Hematopoietic multipotent progenitor cell (in vitro differentiated cells): ENCODE measurements at regions not wholly inside any gene's neighbourhood (a gene's known extent, or its start where the extent isn't known, plus 50 kb on each side); places are given as distances from the start of the nearest gene placed in this dataset.
"Not testable (repeated sequence)": the region's sequence is repeated elsewhere in the genome, so short reads cannot be mapped to it uniquely, and the experiment has no call there.

ENCODE experiments used
- DNase-seq, 3 donors: peaks; one replicate each; pipeline ENCODE4 v3.0.0-alpha.2; 2011 to 2015; ENCODE audit warnings: low read depth in 2 of 3, low spot score in 2 of 3

DNA sequence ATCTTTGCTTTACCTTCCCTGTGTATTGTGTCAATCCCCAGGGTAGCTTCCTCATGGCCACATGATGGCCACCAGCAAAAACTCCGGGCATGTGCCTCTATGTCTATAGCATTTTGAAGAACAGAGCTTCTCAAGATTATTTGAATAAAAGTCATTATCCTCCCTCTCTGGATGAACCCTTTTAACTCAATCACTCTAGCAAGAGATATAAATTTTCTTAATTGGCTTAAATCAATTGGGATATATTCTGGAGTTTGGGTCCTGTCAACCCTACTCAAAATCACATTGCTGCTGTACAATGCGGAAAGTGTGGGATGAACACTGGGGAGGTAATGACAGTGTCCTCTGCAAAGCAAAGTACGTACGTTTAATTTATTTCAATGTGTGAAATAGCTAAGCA, 370.6 kb upstream of the LRRC3B start:
- no peak for DNase-seq

DNA sequence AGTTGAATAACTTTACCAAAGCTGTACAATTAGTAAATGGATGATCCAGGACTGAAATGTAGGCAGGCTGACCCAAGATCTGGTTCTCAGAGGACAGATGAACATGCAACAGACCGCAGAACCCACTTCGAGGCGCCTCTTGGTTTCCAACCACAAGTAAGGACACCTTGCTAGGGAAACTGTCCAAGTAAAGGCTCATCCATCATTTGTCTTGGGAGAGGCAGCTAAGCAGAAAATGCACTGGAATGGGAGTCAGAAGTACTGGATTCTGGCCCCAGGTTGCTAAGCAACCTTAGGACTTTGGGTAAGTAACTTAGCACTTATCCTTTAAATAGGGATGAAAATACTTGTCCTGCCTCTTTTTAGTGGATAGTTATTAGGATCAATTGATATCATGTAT, 366.3 kb upstream of the LRRC3B start:
- no peak for DNase-seq

DNA sequence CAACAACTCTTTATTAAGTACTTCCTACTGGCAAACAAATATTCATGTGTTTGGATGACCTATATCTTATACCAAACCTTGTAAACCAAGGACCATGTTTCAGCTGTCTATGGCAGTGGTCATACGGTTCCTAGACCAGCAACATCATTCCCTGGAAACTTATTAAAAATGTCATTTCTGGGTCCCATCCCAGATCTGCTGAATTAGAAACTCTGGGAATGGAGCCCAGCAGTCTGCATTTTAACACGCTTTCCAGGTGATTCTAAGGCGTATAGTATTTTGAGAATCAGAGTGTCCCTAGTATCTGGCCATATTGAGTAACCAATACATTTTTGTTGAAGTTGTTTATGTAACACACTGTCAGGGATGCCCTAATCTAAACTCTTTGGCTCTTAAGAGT, 363.4 kb upstream of the LRRC3B start:
- DNase-seq = no peak

DNA sequence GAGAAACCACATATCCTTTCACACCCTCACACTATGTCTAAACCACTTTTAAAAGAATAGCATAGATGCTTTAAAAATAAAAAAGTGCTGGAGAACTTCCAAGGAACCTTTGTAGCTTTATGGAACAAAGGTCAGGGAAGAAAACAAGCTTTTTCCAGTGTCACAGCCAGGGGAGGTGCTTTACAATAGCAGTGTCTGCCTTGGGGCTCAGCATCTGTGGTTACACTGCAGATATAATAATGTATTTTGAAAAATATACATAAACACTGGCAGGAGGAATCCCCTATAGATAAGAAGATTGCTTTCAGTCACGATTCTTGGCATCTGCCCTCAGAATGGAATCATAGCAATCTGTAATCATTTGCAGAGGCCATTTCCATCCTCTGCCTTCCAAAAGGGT, 362.4 kb upstream of the LRRC3B start:
- no peak for DNase-seq

DNA sequence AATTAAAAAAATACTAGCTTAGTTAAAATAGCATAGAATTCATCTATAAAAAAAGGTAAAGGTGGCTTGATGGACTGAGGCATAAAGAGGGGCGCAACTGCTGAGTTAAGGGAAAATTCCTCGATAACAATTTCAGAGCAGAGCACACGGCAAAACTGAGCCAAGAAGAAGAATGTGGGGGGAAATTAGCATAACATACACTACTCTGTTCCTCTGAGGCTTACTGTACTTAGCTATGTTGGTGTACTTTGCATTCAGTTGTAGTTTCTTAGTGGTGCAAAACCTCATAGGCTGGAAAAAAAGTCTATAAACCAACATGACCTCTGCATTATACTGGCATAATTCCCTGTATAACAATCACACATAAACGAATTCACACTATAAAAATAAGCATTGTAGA, 357.9 kb upstream of the LRRC3B start:
- DNase-seq = no peak

DNA sequence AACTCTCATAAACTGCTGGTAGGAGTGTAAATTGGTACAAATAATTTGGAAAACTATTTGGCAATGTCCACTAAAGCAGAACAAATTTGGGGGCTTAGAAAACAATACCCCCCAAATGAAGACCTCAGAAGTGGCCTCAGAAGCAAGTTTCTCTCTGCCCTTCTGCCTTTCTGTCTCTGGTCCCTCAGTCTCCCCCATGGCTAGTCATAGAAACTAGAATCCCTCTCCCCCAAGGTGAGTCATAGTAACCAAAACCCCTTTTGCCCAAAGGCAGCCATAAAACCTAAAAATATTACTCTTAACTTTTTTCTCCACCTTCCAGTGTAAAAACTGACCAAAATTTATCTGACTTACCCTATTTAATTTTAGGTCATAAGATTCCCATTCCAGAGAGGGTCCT, 350.7 kb upstream of the LRRC3B start:
- DNase-seq = no peak

DNA sequence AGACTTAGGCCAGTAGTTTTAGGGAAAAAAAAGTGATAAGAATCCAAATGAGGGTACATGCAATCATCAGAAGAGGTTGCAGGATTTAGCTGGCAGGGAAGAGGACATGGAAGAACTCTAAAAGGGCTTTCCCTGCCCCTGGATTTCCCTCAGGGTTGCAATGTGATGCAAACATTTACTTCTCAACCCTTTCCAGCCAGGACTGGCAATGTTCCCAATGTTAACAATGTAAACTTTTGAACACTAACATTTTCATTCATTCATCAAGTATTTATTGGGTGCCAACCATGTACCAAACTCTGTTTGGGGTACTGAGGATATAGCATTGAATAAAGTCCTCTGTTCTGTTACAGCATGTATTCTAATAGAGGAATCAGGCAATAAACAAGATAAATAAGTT, 349.4 kb upstream of the LRRC3B start:
- no peak for DNase-seq

DNA sequence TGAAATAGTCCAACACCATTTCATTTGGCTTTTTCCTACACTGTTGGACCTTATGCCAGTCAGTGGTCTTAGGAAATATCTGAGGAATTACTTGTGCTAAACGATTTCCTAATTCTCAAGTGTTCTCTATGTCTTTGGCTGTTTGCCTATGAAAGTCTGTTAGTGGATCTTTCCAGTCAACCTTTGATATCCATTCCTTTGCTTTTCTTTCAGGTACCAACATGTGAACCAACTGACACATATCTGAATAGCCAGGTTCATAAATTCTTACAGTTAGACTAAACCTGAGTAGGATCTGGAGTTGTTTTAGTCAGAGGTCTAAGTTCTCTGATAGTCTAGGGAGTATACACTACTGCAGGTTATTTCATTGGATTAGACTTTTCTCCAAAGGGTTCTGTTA, 343.5 kb upstream of the LRRC3B start:
- no peak for DNase-seq

DNA sequence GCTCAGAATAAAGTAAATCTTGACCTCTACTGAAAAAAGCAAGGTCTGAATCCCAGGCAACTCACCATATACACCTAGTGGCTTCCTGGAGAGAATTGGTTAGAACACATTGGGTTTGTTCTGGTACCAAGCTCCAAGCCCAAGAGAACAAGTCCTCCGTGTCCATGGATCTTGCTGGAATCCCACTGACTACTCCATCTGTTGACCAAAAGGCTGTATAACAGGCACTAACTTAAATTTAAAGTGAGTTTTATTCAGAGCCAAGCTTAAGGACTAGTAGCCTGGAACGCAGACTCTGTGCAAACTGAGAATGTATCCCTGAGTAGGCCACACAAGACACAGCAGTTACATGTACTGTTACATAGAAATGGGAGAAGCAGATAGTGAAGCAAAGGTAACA, 342.1 kb upstream of the LRRC3B start:
- no peak for DNase-seq

DNA sequence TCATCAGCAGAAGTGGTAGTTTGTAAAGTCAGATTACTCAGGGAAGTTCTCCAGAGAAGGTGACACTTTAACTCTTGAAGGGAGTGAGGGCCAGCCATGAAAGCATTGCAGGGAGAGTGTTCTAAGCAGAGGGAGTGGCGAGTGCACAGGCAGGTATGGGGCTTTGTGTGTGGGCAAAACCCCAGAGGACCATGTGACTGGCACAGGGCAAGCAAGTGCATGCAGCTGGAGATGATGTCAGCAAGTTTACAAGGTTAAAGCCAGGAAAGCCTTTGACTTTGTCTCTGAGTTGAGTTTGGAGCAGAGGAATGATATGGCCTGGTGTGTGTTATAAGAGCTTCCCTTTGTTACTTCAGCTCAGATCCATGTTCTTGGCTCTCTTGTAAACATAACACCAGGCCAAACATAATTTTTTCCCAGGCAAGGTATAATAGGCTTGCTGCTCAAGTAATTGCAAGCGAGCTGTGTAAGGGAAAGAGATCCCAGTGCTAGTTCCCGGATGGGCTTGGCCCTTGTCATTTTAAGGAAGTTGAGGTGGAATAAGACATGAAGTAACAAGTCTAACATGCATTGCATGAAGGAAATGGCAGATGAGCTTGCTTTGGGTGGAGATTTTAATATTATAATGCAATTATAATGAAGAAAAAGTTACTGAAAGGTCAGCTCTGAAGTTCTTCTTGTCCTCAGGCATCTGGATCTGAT, 341.1 kb upstream of the LRRC3B start:
- DNase-seq = no peak

DNA sequence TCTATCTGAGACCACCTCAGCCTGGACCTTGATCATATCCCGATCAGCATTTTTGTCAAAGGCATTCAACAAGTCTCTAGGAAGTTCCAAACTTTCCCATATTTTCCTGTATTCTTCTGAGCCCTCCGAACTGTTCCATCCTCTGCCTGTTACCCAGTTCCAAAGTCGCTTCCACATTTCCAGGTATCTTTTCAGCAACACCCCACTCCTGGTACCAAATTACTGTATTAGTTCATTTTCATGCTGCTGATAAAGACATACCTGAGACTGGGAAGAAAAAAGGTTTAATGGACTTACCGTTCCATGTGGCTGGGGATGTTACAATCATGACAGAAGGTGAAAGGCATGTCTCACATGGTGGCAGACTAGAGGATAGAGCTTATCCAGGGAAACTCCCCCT, 338.1 kb upstream of the LRRC3B start:
- DNase-seq = not testable (repeated sequence)

DNA sequence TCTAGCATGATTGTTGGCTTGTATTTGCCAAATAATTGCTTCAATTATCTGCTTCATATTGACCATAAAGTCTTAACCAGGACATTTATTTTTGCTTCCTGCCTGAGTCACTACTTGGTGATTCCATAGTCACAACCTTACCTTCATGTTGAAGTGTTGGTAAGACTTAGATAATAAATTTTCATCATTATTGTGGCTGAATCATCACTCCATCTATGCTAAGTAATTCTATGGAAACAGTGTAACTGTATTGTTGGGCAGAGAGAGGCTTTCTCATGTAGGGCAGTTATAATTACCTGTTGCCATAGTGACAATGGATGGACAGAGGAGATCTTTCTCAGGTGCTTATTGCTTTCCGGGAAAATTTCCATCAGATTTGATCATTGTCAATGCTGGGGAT, 330.7 kb upstream of the LRRC3B start:
- no peak for DNase-seq

DNA sequence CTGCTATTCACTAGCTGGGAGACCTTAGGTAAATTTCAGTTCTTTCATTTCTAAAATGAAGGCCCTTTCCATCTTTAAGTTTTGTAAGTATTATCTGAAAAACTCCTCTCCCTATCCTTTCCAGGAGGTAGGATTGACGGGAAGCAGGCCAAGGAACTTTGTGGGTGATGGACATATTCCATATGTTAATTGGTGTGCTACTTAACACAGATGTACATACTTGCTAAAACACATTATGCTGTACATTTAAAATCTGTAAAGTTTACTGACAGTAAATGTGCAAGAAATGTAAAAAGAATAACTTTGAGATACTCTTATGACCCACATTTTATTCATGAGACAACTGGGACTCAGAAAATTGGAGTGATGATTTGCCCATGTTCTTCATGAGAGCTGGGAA, 329.8 kb upstream of the LRRC3B start:
- DNase-seq = no peak

DNA sequence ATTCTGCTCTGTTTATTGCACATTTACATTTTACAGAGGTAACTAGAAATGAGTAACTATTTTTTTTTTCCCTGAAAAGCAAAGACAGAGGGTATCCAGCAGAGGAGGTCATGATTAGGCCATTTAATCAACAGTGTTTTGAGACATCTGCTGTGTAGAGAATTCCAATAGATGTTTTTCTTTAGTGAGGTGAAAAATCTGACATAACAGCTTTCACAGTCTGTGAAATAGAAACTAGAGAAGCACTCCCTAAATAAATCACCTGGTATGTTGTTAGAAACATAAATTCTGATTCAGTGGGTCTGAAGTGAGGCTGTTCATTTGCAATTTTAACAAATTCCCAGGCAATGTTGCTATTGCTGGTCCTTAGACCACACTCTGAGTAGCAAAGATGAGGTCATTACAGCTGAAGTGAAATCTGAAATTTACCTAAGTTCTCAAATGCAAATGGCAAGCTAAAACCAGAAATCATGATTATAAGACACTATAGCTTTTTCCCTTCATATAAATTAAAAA, 329.2 kb upstream of the LRRC3B start:
- DNase-seq = no peak

DNA sequence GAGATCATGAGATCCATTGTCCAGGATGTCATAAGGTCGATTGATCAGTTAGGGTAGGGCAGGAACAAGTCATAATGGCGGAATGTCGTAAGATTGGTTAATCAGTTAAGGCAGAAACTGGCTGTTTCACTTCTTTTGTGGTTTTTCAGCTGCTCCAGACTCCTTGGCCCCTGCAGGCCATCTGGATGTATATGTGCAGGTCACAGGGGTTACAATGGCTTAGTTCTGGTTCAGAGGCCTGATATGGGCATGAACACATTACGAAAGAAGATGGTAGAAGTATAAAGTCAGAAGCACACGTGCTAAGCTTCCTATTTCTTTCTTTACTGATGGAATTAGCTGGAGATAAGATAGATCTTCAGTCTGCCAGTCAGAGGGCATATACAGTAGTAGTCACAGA, 315.4 kb upstream of the LRRC3B start:
- no peak for DNase-seq

DNA sequence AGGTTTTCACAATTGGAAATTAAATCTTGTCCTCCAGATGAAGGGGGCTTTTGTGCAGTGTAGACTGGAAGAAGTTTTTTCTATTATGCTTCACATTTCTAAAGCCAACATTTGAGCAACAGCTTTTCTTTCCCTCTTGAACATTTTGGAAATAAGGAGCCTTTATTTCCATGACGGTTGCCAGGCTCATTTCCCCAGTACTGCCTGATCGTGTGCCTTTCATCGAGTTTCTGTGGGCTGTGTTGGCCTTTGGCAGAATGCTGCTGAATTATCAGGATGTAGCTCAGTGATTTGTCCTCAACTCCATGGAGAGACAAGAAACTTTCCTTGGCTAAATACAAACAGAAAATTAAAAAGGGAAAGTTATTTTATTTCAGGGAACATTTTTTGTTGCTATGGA, 314.8 kb upstream of the LRRC3B start:
- DNase-seq = no peak

DNA sequence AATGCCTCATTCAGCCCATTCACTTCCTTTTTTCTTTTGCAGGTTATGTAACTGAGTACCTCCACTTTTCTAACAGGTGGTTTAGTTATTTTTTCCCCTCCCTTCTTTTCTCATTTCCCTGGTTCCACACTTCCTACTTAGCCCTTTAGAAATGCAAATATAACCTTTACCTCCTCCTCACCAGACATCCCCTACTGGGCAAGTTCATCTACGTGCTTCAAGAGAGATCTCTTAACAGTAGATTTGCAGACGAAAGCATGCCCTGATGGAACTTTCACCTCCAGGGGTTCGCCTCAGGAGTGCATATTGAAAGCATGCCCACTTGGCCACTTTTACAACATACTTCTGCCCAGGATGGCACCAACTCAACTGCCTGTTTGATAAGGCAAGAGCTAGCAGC, 314.1 kb upstream of the LRRC3B start:
- DNase-seq = no peak

DNA sequence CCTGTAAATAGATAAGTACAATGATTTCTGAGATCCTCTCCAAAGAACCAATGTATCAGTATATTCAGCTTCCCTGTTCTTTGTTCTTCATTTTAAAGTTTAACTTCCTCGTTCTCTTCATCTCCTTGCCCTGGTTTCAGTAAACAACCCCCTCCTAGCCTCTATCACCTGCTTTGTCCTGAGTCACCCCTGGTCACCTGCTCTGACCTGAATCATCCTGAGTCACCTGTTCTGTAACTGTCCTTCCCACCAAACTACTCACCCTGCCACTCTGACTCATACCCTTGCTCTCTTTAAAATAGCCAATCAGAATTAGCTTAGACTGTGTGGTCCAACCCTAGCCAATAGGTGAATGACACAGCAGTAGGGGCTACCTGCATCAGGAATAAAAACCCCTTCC, 313.0 kb upstream of the LRRC3B start:
- DNase-seq = not testable (repeated sequence)

DNA sequence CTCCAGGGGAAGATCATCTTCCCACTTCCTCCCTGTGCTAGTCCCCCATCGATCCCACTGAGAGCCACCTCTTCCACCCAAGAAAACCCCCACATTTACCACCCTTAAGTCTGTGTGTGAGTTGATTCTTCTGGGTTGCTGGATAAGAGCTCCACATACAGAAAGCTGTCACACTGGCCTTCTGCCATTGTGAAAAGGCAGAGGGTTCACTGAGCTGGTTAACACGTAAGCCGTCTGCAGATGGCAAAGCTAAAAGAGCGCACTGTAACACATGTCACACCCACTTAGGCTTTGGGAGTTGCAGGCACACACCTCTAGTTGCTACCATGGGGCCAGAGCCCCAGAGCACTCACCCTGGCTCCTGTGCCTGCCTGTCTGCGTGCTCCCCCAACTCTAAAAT, 309.8 kb upstream of the LRRC3B start:
- no peak for DNase-seq

DNA sequence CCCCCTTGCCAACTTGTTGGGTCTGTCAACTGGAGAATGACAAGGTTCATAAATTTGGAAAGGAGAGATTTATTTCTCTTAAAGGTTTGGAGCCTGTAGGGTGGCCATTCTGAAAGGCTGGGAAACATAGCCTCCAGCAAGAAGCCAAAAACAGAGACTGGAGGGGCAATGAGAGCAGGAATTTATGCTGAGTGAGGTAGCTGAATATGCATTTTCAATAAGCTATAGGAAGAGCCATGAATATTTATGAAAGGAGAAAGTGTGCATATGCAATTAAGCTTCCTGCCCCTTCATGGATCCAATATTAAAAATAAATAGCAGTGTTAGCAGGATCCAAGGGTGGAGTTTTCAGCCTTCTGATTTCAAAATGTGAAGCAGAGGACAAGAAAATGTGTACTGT, 306.1 kb upstream of the LRRC3B start:
- DNase-seq = no peak

DNA sequence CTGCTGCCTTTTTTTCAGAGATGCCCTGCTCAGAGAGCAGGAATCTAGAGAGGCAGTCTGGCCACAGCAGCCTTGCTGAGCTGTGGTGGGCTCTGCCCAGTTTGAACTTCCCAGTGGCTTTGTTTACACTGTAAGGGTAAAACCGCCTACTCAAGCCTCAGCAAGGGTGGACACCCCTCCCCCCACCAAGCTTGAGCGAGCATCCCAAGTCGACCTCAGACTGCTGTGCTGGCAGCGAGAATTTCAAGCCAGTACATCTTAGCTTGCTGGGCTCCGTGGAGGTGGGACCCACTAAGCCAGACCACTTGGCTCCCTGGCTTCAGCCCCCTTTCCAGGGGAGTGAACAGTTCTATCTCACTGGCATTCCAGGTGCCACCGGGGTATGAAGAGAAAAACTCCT, 298.8 kb upstream of the LRRC3B start:
- DNase-seq = not testable (repeated sequence)

DNA sequence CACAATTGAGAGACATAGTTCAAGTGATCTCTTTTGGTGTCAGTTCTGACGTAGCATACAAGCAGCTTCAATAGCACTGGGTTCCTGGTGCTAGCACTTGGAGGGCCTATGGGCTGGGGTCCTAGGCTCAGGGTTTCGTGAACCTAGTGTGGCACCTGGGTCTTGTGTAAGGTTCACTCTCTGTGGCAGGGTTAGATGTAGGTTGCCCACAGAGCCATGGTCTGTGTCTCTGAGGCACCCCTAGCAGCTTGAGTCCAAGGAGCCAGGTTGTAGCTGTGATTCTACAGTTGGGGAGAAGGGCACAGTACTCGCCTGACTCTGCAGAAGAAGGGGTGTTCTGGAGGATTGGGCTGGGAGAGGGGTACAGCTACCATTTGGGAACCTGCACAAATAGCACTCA, 282.6 kb upstream of the LRRC3B start:
- DNase-seq = no peak

DNA sequence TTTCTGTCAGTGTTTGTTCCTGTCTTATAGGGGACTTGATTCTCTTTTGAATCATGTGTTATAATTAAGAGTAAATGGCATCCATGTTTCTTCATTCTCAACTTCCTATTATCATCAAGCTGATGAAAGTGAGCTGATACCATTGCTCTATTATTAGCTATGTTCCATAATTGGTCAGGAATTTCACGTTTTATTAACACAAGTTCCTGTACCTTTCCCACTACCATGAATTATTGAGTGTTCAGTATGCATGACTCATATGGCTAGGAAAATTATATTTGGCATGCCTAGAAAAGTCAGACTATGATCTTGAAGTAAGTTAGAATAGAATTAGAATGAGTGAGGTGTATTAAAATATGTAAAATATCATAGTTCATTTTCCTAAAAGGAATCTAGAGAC, 278.9 kb upstream of the LRRC3B start:
- DNase-seq = no peak
